H1 (cell line): ENCODE measurements at regions not wholly inside any gene's neighbourhood (a gene's known extent, or its start where the extent isn't known, plus 50 kb on each side); places are given as distances from the start of the nearest gene placed in this dataset.

Source experiments
- BACH1 ChIP-seq: IDR thresholded peaks from 2 replicates; pipeline ENCODE4 v1.6.1; 2012; ENCODE audit warnings: low read length, improper control_type of control experiment
- POLR2A ChIP-seq, 2 experiments: IDR thresholded peaks; 1 replicate in 1 of 2; 2 replicates in 1 of 2; pipeline ENCODE4 v1.6.1; 2011; ENCODE audit warnings: low read depth in 2 of 2, low read length in 2 of 2, mild to moderate bottlenecking in 2 of 2; ENCODE audit errors: control extremely low read depth in 1 of 2
- POU5F1 ChIP-seq: IDR thresholded peaks from 2 replicates; pipeline ENCODE4 v1.6.1; 2011; ENCODE audit warnings: low read depth, mild to moderate bottlenecking, low read length, moderate library complexity

DNA sequence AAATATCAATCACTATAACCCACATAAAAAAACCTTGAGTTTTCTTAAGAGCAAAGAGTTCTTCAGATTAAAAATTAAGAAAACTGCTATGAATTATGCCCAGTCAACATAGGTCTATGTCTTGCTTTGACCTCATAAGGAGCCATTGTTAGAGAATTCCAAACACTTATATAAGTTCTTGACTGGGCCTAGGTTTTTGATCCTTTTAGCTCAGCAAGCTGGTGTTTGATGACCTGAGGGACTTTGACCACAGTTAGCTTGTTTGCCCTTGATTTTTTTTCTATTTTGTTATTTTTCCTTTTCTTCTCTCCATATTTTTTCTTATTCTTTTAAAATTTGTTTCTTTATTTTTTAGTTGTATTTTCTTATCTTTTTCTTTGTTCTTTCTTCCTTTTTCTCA, 122.3 kb downstream of the RHOU start (continued):
- TF ChIP-seq POU5F1 (no peak), BACH1 (no peak), POLR2A (IDR thresholded peaks at IDR 0.05; ENCODE audit: control extremely low read depth in 1 of 2, low read depth in 2 of 2, low read length in 2 of 2) (no peak)
